HepG2 (cell line): ENCODE measurements at regions not wholly inside any gene's neighbourhood (a gene's known extent, or its start where the extent isn't known, plus 50 kb on each side); places are given as distances from the start of the nearest gene placed in this dataset.

ENCODE experiments used
- EHMT2 ChIP-seq: fragments of 200-600 bp; sonication (generic); IDR thresholded peaks from 2 replicates; pipeline ENCODE4 v1.7.0; 2017; ENCODE audit warnings: antibody characterized with exemption, low read depth, low read length, borderline replicate concordance
- JUN ChIP-seq: sonication (generic); formaldehyde crosslinking; IDR thresholded peaks from 2 replicates; pipeline ENCODE4 v1.4.0; 2020; ENCODE audit warnings: mild to moderate bottlenecking, missing genetic modification reagents
- MYNN ChIP-seq: sonication (generic); formaldehyde crosslinking; IDR thresholded peaks from 2 replicates; pipeline ENCODE4 v1.4.0; 2020; ENCODE audit warnings: mild to moderate bottlenecking, low read depth, missing genetic modification reagents
- POLR2A ChIP-seq, 2 experiments: IDR thresholded peaks; 2 replicates each; pipeline ENCODE4 v1.6.1; 2011; ENCODE audit warnings: low read depth in 2 of 2, low read length in 2 of 2, mild to moderate bottlenecking in 1 of 2, moderate library complexity in 1 of 2; ENCODE audit not compliant: insufficient read depth in 1 of 2
- SMARCC2 ChIP-seq: fragments of 450-650 bp; IDR thresholded peaks from 2 replicates; pipeline ENCODE4 v1.6.1; 2017; ENCODE audit warnings: antibody characterized with exemption, mild to moderate bottlenecking
- YY1 ChIP-seq: IDR thresholded peaks from 2 replicates; pipeline ENCODE4 v1.6.1; 2011; ENCODE audit warnings: low read length, low read depth, moderate library complexity, mild to moderate bottlenecking; ENCODE audit not compliant: insufficient read depth, insufficient replicate concordance
- ZNF777 ChIP-seq: sonication (generic); formaldehyde crosslinking; IDR thresholded peaks from 2 replicates; pipeline ENCODE4 v1.4.0; 2020; ENCODE audit warnings: missing genetic modification reagents
- TF ChIP-seq, protein P1 (sequence below): sonication (generic); formaldehyde crosslinking; IDR thresholded peaks from 2 replicates; pipeline ENCODE4 v1.4.0; 2020; ENCODE audit warnings: missing genetic modification reagents, borderline replicate concordance
- TF ChIP-seq, protein P2 (sequence below): sonication (generic); formaldehyde crosslinking; IDR thresholded peaks from 2 replicates; pipeline ENCODE4 v1.5.0; 2020; ENCODE audit warnings: mild to moderate bottlenecking, missing genetic modification reagents, moderate library complexity
- TF ChIP-seq, protein P3 (sequence below): sonication (generic); formaldehyde crosslinking; IDR thresholded peaks from 2 replicates; pipeline ENCODE4 v1.4.0; 2020; ENCODE audit warnings: missing genetic modification reagents
- TF ChIP-seq, protein P4 (sequence below), 2 experiments: sonication (generic) in 1 of 2; formaldehyde crosslinking in 1 of 2; IDR thresholded peaks; 2 replicates each; pipeline versions ENCODE4 v1.5.1 to v1.6.1; 2011 to 2020; ENCODE audit warnings: borderline replicate concordance in 1 of 2, low read depth in 1 of 2, low read length in 1 of 2, mild to moderate bottlenecking in 1 of 2, missing genetic modification reagents in 1 of 2, moderate library complexity in 1 of 2
- TF ChIP-seq, protein P5 (sequence below): sonication (generic); formaldehyde crosslinking; IDR thresholded peaks from 2 replicates; pipeline ENCODE4 v1.4.0; 2020; ENCODE audit warnings: missing genetic modification reagents

DNA sequence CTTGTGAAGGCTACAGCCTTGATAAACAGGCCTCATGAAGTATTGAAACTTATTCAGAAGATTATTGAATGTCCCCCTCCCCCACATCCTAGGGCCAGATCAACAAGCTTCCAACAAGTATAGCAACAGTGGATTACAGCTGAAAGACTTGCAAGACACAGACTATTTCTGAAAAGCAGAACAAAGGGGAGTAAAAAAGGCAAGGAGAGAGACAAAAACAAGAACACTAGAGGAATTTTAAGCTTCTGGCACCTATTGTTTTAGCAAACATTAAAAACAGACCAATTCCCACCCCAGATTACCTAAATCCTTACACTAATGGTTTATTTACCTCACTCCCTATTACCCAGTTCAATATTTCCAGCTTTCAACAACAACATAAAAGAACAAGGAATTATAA, 446.3 kb upstream of the FSTL5 start:
- TF ChIP-seq EHMT2 (no peak), MYNN (no peak), ZNF777 (CRISPR knock-in tag) (no peak), POLR2A (IDR thresholded peaks at IDR 0.05; ENCODE audit: insufficient read depth in 1 of 2, low read depth in 2 of 2, low read length in 2 of 2) (no peak), SMARCC2 (no peak), YY1 (no peak), JUN (CRISPR knock-in tag) (no peak)
- TF ChIP-seq, protein P1, sequence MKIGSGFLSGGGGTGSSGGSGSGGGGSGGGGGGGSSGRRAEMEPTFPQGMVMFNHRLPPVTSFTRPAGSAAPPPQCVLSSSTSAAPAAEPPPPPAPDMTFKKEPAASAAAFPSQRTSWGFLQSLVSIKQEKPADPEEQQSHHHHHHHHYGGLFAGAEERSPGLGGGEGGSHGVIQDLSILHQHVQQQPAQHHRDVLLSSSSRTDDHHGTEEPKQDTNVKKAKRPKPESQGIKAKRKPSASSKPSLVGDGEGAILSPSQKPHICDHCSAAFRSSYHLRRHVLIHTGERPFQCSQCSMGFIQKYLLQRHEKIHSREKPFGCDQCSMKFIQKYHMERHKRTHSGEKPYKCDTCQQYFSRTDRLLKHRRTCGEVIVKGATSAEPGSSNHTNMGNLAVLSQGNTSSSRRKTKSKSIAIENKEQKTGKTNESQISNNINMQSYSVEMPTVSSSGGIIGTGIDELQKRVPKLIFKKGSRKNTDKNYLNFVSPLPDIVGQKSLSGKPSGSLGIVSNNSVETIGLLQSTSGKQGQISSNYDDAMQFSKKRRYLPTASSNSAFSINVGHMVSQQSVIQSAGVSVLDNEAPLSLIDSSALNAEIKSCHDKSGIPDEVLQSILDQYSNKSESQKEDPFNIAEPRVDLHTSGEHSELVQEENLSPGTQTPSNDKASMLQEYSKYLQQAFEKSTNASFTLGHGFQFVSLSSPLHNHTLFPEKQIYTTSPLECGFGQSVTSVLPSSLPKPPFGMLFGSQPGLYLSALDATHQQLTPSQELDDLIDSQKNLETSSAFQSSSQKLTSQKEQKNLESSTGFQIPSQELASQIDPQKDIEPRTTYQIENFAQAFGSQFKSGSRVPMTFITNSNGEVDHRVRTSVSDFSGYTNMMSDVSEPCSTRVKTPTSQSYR (CRISPR knock-in tag) = no peak
- TF ChIP-seq, protein P2, sequence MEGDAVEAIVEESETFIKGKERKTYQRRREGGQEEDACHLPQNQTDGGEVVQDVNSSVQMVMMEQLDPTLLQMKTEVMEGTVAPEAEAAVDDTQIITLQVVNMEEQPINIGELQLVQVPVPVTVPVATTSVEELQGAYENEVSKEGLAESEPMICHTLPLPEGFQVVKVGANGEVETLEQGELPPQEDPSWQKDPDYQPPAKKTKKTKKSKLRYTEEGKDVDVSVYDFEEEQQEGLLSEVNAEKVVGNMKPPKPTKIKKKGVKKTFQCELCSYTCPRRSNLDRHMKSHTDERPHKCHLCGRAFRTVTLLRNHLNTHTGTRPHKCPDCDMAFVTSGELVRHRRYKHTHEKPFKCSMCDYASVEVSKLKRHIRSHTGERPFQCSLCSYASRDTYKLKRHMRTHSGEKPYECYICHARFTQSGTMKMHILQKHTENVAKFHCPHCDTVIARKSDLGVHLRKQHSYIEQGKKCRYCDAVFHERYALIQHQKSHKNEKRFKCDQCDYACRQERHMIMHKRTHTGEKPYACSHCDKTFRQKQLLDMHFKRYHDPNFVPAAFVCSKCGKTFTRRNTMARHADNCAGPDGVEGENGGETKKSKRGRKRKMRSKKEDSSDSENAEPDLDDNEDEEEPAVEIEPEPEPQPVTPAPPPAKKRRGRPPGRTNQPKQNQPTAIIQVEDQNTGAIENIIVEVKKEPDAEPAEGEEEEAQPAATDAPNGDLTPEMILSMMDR (CRISPR knock-in tag) = no peak
- TF ChIP-seq, protein P3, sequence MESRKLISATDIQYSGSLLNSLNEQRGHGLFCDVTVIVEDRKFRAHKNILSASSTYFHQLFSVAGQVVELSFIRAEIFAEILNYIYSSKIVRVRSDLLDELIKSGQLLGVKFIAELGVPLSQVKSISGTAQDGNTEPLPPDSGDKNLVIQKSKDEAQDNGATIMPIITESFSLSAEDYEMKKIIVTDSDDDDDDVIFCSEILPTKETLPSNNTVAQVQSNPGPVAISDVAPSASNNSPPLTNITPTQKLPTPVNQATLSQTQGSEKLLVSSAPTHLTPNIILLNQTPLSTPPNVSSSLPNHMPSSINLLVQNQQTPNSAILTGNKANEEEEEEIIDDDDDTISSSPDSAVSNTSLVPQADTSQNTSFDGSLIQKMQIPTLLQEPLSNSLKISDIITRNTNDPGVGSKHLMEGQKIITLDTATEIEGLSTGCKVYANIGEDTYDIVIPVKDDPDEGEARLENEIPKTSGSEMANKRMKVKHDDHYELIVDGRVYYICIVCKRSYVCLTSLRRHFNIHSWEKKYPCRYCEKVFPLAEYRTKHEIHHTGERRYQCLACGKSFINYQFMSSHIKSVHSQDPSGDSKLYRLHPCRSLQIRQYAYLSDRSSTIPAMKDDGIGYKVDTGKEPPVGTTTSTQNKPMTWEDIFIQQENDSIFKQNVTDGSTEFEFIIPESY (CRISPR knock-in tag) = no peak
- TF ChIP-seq, protein P4, sequence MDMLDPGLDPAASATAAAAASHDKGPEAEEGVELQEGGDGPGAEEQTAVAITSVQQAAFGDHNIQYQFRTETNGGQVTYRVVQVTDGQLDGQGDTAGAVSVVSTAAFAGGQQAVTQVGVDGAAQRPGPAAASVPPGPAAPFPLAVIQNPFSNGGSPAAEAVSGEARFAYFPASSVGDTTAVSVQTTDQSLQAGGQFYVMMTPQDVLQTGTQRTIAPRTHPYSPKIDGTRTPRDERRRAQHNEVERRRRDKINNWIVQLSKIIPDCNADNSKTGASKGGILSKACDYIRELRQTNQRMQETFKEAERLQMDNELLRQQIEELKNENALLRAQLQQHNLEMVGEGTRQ (IDR thresholded peaks at IDR 0.05; ENCODE audit: low read depth, low read length) = no peak
- TF ChIP-seq, protein P4 (CRISPR knock-in tag; IDR thresholded peaks at IDR 0.05; ENCODE audit: borderline replicate concordance) = no peak
- TF ChIP-seq, protein P5, sequence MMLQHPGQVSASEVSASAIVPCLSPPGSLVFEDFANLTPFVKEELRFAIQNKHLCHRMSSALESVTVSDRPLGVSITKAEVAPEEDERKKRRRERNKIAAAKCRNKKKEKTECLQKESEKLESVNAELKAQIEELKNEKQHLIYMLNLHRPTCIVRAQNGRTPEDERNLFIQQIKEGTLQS (CRISPR knock-in tag) = no peak
